Mucosa of rectum (tissue), 2 donors: ENCODE measurements at regions not wholly inside any gene's neighbourhood (a gene's known extent, or its start where the extent isn't known, plus 50 kb on each side); places are given as distances from the start of the nearest gene placed in this dataset.

ENCODE experiments used
- H3K27ac ChIP-seq, 2 donors: one replicate each; pipeline ENCODE4 v1.7.0; 2013; ENCODE audit warnings: inconsistent platforms in 2 of 2, low read depth in 2 of 2, low read length in 2 of 2
- H3K27me3 ChIP-seq, 2 donors: one replicate each; pipeline ENCODE4 v1.7.0; 2013; ENCODE audit warnings: low read length in 2 of 2; ENCODE audit not compliant: control insufficient read depth in 2 of 2, insufficient read depth in 2 of 2
- H3K36me3 ChIP-seq, 2 donors: one replicate each; pipeline ENCODE4 v1.7.0; 2013; ENCODE audit warnings: low read length in 2 of 2; ENCODE audit not compliant: control insufficient read depth in 2 of 2, insufficient read depth in 2 of 2
- H3K4me1 ChIP-seq, 2 donors: one replicate each; pipeline ENCODE4 v1.7.0; 2013; ENCODE audit warnings: low read length in 2 of 2, mild to moderate bottlenecking in 1 of 2; ENCODE audit not compliant: control insufficient read depth in 2 of 2, insufficient read depth in 2 of 2
- H3K4me3 ChIP-seq, 2 donors: one replicate each; pipeline ENCODE4 v1.7.0; 2013; ENCODE audit warnings: low read length in 2 of 2
- H3K9ac ChIP-seq, 2 donors: one replicate each; pipeline ENCODE4 v1.7.0; 2013; ENCODE audit warnings: low read length in 2 of 2, low read depth in 1 of 2, mild to moderate bottlenecking in 1 of 2
- H3K9me3 ChIP-seq, 2 donors: one replicate each; pipeline ENCODE4 v1.7.0; 2013; ENCODE audit warnings: low read length in 2 of 2; ENCODE audit not compliant: control insufficient read depth in 2 of 2
- donor health status: healthy.
- donor health status: Normal muscosa, but diverticular disease.

GRCh38 chrX:14228611-14229010, 198.9 kb upstream of the GEMIN8 start:
- Histone ChIP-seq H3K36me3 (no peaks in the 10 kb centered on the region), H3K4me3 (no peak overlapping the region), H3K9ac (no peak overlapping the region), H3K27ac (no peak overlapping the region), H3K9me3 (no peaks in the 10 kb centered on the region), H3K4me1 (no peaks in the 10 kb centered on the region), H3K27me3 (peaks cover 0 to 3% of the 10 kb centered on the region in 2 donors)

GRCh38 chrX:14220386-14220944, 190.8 kb upstream of the GEMIN8 start:
- no peak overlapping the region for H3K27ac ChIP-seq
- no peaks in the 10 kb centered on the region for H3K36me3 ChIP-seq
- H3K27me3 ChIP-seq = peaks cover 3 to 4% of the 10 kb centered on the region in 2 donors
- no peak overlapping the region for H3K9ac ChIP-seq
- no peak overlapping the region for H3K4me3 ChIP-seq
- H3K9me3 ChIP-seq = no peaks in the 10 kb centered on the region
- no peaks in the 10 kb centered on the region for H3K4me1 ChIP-seq

- Histone ChIP-seq H3K9ac (no peak overlapping the region), H3K9me3 (peaks cover 0 to 2% of the 10 kb centered on the region in 2 donors), H3K27me3 (no peaks in the 10 kb centered on the region)
These were observed 179.3 kb upstream of the GEMIN8 start for GRCh38 chrX:14209034-14209433.

GRCh38 chrX:14194711-14195110, 165.0 kb upstream of the GEMIN8 start:
- Histone ChIP-seq H3K9me3 (no peaks in the 10 kb centered on the region), H3K4me1 (no peaks in the 10 kb centered on the region), H3K4me3 (no peak overlapping the region), H3K27me3 (no peaks in the 10 kb centered on the region), H3K36me3 (no peaks in the 10 kb centered on the region), H3K27ac (no peak overlapping the region), H3K9ac (no peak overlapping the region)

More at GRCh38 chrX:14209034-14209433, 179.3 kb upstream of the GEMIN8 start:
- Histone ChIP-seq H3K4me3 (no peak overlapping the region), H3K36me3 (no peaks in the 10 kb centered on the region), H3K4me1 (no peaks in the 10 kb centered on the region), H3K27ac (no peak overlapping the region)

GRCh38 chrX:14193547-14193946, 163.9 kb upstream of the GEMIN8 start:
- H3K27me3 ChIP-seq = no peaks in the 10 kb centered on the region
- H3K27ac ChIP-seq = no peak overlapping the region
- H3K4me3 ChIP-seq = no peak overlapping the region
- no peak overlapping the region for H3K9ac ChIP-seq
- H3K9me3 ChIP-seq = no peaks in the 10 kb centered on the region
- H3K4me1 ChIP-seq = no peaks in the 10 kb centered on the region
- H3K36me3 ChIP-seq = no peaks in the 10 kb centered on the region

GRCh38 chrX:14173873-14174272, 144.2 kb upstream of the GEMIN8 start:
- Histone ChIP-seq H3K4me1 (no peaks in the 10 kb centered on the region), H3K36me3 (no peaks in the 10 kb centered on the region), H3K9me3 (peaks cover 0 to under 1% of the 10 kb centered on the region in 2 donors), H3K27me3 (no peaks in the 10 kb centered on the region), H3K9ac (no peak overlapping the region), H3K27ac (no peak overlapping the region), H3K4me3 (no peak overlapping the region)

GRCh38 chrX:14164828-14165227, 135.1 kb upstream of the GEMIN8 start:
- Histone ChIP-seq H3K4me3 (no peak overlapping the region), H3K9me3 (peaks cover 0 to 3% of the 10 kb centered on the region in 2 donors), H3K4me1 (no peaks in the 10 kb centered on the region), H3K27me3 (no peaks in the 10 kb centered on the region), H3K36me3 (no peaks in the 10 kb centered on the region), H3K27ac (no peak overlapping the region), H3K9ac (no peak overlapping the region)

GRCh38 chrX:14125462-14125861, 95.8 kb upstream of the GEMIN8 start:
- Histone ChIP-seq H3K9ac (no peak overlapping the region), H3K27me3 (no peaks in the 10 kb centered on the region), H3K36me3 (no peaks in the 10 kb centered on the region), H3K27ac (no peak overlapping the region), H3K9me3 (no peaks in the 10 kb centered on the region), H3K4me1 (no peaks in the 10 kb centered on the region), H3K4me3 (no peak overlapping the region)

GRCh38 chrX:14124562-14124961, 94.9 kb upstream of the GEMIN8 start:
- Histone ChIP-seq H3K9me3 (no peaks in the 10 kb centered on the region), H3K4me3 (no peak overlapping the region), H3K9ac (no peak overlapping the region), H3K4me1 (no peaks in the 10 kb centered on the region), H3K27ac (no peak overlapping the region), H3K27me3 (peaks cover 0 to 3% of the 10 kb centered on the region in 2 donors), H3K36me3 (no peaks in the 10 kb centered on the region)

- Histone ChIP-seq H3K4me1 (no peaks in the 10 kb centered on the region), H3K27ac (no peak overlapping the region), H3K9ac (no peak overlapping the region), H3K4me3 (no peak overlapping the region), H3K9me3 (no peaks in the 10 kb centered on the region), H3K27me3 (peaks cover 0 to 11% of the 10 kb centered on the region in 2 donors), H3K36me3 (no peaks in the 10 kb centered on the region)
These were observed 66.0 kb upstream of the GEMIN8 start for GRCh38 chrX:14095702-14096101.

GRCh38 chrX:14094191-14094590, 64.5 kb upstream of the GEMIN8 start:
- no peaks in the 10 kb centered on the region for H3K4me1 ChIP-seq
- H3K4me3 ChIP-seq = no peak overlapping the region
- H3K27ac ChIP-seq = no peak overlapping the region
- peaks cover 0 to 11% of the 10 kb centered on the region in 2 donors for H3K27me3 ChIP-seq
- no peak overlapping the region for H3K9ac ChIP-seq
- H3K36me3 ChIP-seq = no peaks in the 10 kb centered on the region
- no peaks in the 10 kb centered on the region for H3K9me3 ChIP-seq
